Body of pancreas (tissue), 4 donors: ENCODE measurements at regions not wholly inside any gene's neighbourhood (a gene's known extent, or its start where the extent isn't known, plus 50 kb on each side); places are given as distances from the start of the nearest gene placed in this dataset.

Experiments
- POLR2A ChIP-seq, 3 donors: fragments of 450-650 bp; IDR thresholded peaks; one replicate each; pipeline ENCODE4 v1.6.1; 2016; ENCODE audit warnings: antibody characterized with exemption in 3 of 3, mild to moderate bottlenecking in 2 of 3
- TF ChIP-seq, protein P1 (sequence below), 7 experiments: fragments of 450-650 bp in 4 of 7; fragments of 200-600 bp in 3 of 7; sonication (generic) in 3 of 7; IDR thresholded peaks; one replicate each; pipeline ENCODE4 v1.5.1; 2016 to 2019; ENCODE audit warnings: antibody characterized with exemption in 7 of 7

DNA sequence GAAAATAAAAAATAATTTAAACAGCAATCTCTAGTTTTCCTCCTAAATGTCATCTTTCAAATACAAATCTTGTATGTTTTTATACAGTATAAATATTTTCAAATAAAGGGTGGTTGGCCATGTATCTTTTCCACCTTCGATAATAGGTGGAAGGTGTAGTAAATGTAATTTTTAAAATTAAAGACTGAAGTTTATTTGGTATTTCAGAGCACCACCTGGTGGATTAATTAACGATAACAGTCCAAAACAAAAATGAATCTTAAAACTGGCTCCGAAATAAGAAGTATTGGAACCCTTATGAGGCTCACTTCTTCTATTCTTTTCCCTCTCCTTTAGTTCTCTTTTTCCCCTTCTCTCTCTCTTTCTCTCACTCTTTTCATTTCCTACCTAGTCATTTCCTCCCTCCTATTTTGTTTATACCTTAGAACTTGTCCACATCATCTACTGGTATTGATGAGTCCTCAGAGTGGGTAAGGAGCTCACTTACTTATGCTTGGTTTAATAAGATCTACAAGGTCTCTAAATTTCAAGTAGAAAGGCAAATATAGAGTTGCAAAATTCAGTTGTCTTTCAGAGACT, 82.9 kb upstream of the EXOC1L start:
- TF ChIP-seq, protein P1, sequence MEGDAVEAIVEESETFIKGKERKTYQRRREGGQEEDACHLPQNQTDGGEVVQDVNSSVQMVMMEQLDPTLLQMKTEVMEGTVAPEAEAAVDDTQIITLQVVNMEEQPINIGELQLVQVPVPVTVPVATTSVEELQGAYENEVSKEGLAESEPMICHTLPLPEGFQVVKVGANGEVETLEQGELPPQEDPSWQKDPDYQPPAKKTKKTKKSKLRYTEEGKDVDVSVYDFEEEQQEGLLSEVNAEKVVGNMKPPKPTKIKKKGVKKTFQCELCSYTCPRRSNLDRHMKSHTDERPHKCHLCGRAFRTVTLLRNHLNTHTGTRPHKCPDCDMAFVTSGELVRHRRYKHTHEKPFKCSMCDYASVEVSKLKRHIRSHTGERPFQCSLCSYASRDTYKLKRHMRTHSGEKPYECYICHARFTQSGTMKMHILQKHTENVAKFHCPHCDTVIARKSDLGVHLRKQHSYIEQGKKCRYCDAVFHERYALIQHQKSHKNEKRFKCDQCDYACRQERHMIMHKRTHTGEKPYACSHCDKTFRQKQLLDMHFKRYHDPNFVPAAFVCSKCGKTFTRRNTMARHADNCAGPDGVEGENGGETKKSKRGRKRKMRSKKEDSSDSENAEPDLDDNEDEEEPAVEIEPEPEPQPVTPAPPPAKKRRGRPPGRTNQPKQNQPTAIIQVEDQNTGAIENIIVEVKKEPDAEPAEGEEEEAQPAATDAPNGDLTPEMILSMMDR (IDR thresholded peaks at IDR 0.05) = peak in 6 of 7 experiments; percentile 10 to 38 (median 26)
- TF ChIP-seq POLR2A (IDR thresholded peaks at IDR 0.05) = no peak
